Heart left ventricle (tissue), 16 donors: ENCODE measurements at regions not wholly inside any gene's neighbourhood (a gene's known extent, or its start where the extent isn't known, plus 50 kb on each side); places are given as distances from the start of the nearest gene placed in this dataset.
A peak's percentile ranks its signal among the peaks of the same experiment; 100 is the strongest.

Experiments
- ATAC-seq, 4 donors: fragments of 200-7000 bp; cut with Tn5 transposase; one replicate each; pipeline ENCODE4 v1.9.1; 2020 to 2022; ENCODE audit warnings: moderate library complexity in 4 of 4, mild to moderate bottlenecking in 3 of 4, moderate number of reproducible peaks in 1 of 4
- DNase-seq, 5 donors: peaks; one replicate each; pipeline ENCODE4 v3.0.0-alpha.2; 2020
- H3K27ac ChIP-seq, 12 donors: fragments of 200-600 bp; sonication (generic) in 4 of 12; one replicate each; pipeline versions ENCODE4 v1.5.0 to v1.8.0; 2016 to 2022; ENCODE audit warnings: mild to moderate bottlenecking in 2 of 12
- H3K27me3 ChIP-seq, 9 donors: fragments of 200-600 bp; sonication (generic) in 2 of 9; one replicate each; pipeline versions ENCODE4 v1.5.1 to v1.8.0; 2016 to 2022; ENCODE audit warnings: mild to moderate bottlenecking in 3 of 9
- H3K36me3 ChIP-seq, 9 donors: fragments of 200-600 bp; sonication (generic) in 2 of 9; one replicate each; pipeline versions ENCODE4 v1.5.0 to v1.8.0; 2018 to 2022; ENCODE audit warnings: mild to moderate bottlenecking in 2 of 9
- H3K4me1 ChIP-seq, 12 donors: fragments of 200-600 bp; sonication (generic) in 4 of 12; one replicate each; pipeline versions ENCODE4 v1.5.0 to v1.8.0; 2016 to 2022; ENCODE audit warnings: mild to moderate bottlenecking in 3 of 12
- H3K4me3 ChIP-seq, 12 donors: fragments of 200-600 bp; sonication (generic) in 4 of 12; one replicate each; pipeline versions ENCODE4 v1.5.0 to v1.8.0; 2017 to 2022; ENCODE audit warnings: mild to moderate bottlenecking in 9 of 12, moderate library complexity in 4 of 12
- H3K9me3 ChIP-seq, 12 donors: fragments of 200-600 bp; sonication (generic) in 4 of 12; one replicate each; pipeline versions ENCODE4 v1.5.0 to v1.8.0; 2016 to 2022; ENCODE audit warnings: mild to moderate bottlenecking in 1 of 12
- POLR2A ChIP-seq, 2 donors: fragments of 450-650 bp; IDR thresholded peaks; one replicate each; pipeline ENCODE4 v1.6.1; 2017; ENCODE audit warnings: antibody characterized with exemption in 2 of 2, mild to moderate bottlenecking in 2 of 2, moderate library complexity in 2 of 2
- WGBS, 4 donors: extraction: QIAGEN DNeasy Blood & Tissue Kit in 2 of 4; methylation state at CpG; one replicate each; pipeline versions ENCODE4 v1.1.5 to v1.1.7; 2013 to 2018; 5-methylcytosine and 5-hydroxymethylcytosine counted together
- intact Hi-C, 10 donors: fragments of 100-400 bp; cut with DNase I; formaldehyde crosslinking; loops; one replicate each; pipeline versions ENCODE4 v1.11.1 to v1.14.2; 2022
- TF ChIP-seq, protein P1 (sequence below), 12 donors: fragments of 200-600 bp; sonication (generic) in 4 of 12; IDR thresholded peaks; one replicate each; pipeline versions ENCODE4 v1.5.0 to v1.8.0; 2018 to 2022; ENCODE audit warnings: antibody characterized with exemption in 12 of 12, mild to moderate bottlenecking in 5 of 12
- donor health status: ischemic (EF 13 %, LVEDD 7.1; RV severe dilation, severe dysfunction).
- donor health status: healthy with polysubstance abuse.
- donor health status: DM: no; HTN: yes; CAD: no.
- donor health status: DM: no; HTN: no; CAD: no.
- donor health status: ischemic (EF 25% LVEDD 6.9; RV normal size, moderate dysfunction).
- donor health status: ischemic (EF 25% LVEDD 5.7; RV mildly dilated, moderate dysfunction).
- donor health status: healthy.
- donor health status: DM: yes; HTN: yes; CAD: no.
- donor health status: ischemic (EF 35%, LVEDD 5.7; RV mildly dilated, moderate dysfunction).
- donor health status: nonischemic (EF 11% LVEDD 7.7; RV severe dilation, severe dysfunction).
- donor health status: DM: yes; HTN: yes; CAD: no.
- donor health status: PGD.
- donor health status: ischemic (EF 29% LVEDD 5.4; RV normal size, mild dysfunction).
- donor health status: nonischemic (EF 23%, LVEDD 6.1; RV moderate dilation, normal function).

DNA sequence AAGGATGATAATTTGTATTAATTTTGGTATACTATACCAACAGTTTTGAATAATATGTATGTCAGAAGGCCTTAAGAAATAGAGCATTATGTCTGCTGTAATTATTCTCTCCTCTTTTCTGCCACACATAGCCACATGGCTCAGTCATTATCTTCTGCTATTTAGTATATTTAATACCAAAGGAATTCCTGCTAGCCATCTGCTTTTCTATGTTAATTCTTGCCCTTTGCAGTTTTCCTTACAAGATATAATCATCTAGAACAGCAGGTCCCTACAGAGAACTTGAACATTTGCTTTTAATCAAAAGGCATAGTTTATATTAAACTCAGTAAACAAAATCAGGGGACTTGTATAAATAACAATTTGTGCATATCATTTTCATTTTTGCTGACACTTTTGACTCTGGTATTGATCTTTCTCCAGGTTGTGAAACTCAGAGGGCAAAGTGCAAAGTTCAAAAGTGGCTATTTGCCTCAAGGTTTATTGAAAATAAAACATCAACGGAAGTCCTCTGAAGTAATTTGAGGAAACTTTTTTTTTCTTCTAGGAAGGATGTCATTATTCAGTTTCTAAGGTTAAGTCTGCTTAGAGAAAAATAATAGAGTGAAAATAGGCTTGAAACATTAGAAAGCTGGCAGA lies 702.0 kb downstream of the KCNJ2 start:
- DNase-seq (no peak), ATAC-seq (no peak)
- Histone ChIP-seq H3K36me3 (no peaks in the 10 kb centered on the region), H3K27me3 (no peaks in the 10 kb centered on the region), H3K27ac (no peak overlapping the region), H3K9me3 (no peaks in the 10 kb centered on the region), H3K4me1 (peaks cover 0 to 3% (median 0%) of the 10 kb centered on the region in 12 donors), H3K4me3 (no peak overlapping the region)
- intact Hi-C loops, result no loop called here
- TF ChIP-seq, protein P1, sequence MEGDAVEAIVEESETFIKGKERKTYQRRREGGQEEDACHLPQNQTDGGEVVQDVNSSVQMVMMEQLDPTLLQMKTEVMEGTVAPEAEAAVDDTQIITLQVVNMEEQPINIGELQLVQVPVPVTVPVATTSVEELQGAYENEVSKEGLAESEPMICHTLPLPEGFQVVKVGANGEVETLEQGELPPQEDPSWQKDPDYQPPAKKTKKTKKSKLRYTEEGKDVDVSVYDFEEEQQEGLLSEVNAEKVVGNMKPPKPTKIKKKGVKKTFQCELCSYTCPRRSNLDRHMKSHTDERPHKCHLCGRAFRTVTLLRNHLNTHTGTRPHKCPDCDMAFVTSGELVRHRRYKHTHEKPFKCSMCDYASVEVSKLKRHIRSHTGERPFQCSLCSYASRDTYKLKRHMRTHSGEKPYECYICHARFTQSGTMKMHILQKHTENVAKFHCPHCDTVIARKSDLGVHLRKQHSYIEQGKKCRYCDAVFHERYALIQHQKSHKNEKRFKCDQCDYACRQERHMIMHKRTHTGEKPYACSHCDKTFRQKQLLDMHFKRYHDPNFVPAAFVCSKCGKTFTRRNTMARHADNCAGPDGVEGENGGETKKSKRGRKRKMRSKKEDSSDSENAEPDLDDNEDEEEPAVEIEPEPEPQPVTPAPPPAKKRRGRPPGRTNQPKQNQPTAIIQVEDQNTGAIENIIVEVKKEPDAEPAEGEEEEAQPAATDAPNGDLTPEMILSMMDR (IDR thresholded peaks at IDR 0.05), result no peak
- no peak for TF ChIP-seq POLR2A (IDR thresholded peaks at IDR 0.05)
- WGBS, 4 donors, result 34 to 63% (median 35%) methylated on average over 1 of the region's 1 CpG

DNA sequence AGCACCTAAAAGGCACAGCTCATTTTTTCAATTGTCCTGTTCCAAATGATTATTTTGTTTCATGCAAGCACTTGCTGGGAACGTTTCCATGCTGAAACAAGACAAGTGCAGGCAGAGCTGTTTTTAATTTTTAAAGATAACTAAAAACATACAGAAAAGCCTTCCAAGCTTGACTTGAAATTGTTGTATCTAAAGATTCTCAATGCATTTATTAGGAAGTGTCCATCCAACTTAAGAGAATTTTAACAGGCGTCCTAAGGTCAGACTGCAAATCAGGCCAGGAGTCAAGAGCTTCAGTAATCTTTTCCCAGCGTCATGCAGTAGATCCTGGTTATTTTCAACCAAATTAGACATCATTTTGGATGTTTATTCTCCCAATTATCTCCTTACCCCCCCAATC lies 702.8 kb downstream of the KCNJ2 start:
- intact Hi-C loops, result no loop called here
- WGBS, 4 donors, result 30 to 41% (median 33%) methylated on average over 3 of the region's 3 CpGs
- Histone ChIP-seq H3K9me3 (no peaks in the 10 kb centered on the region), H3K27me3 (no peaks in the 10 kb centered on the region), H3K27ac (no peak overlapping the region), H3K36me3 (no peaks in the 10 kb centered on the region), H3K4me1 (peaks cover 0 to 3% (median 0%) of the 10 kb centered on the region in 12 donors), H3K4me3 (no peak overlapping the region)
- DNase-seq (no peak), ATAC-seq (no peak)
- TF ChIP-seq POLR2A (IDR thresholded peaks at IDR 0.05), result no peak
- TF ChIP-seq, protein P1 (IDR thresholded peaks at IDR 0.05), result no peak

DNA sequence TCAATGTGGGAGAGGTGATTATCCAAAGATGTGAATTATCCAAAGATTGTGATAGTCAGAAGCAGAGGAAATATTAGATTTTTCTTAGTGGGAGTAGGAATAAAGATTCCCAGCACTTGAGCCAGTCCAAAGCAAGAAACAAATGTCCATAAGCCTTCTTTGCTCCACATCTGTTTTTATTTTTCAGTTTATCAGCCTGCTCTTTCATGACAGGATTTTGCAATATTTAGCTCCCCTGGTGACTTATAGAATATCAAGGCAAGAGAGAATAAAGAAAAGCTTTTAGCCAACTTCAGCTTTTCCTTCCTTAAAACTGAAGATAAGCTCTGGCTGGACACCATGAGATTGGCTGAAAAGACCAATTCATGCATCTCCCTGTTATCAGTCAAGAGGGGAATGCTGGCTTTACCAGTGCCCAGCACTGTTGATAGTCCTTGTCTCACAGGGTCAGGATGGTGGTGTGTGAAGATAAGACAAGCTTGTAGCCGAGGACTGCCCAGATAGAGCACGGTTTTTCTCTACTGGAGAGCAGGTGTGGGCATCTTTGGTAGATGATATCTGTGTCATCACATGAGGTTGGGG lies 706.5 kb downstream of the KCNJ2 start:
- intact Hi-C loops, result no loop called here

DNA sequence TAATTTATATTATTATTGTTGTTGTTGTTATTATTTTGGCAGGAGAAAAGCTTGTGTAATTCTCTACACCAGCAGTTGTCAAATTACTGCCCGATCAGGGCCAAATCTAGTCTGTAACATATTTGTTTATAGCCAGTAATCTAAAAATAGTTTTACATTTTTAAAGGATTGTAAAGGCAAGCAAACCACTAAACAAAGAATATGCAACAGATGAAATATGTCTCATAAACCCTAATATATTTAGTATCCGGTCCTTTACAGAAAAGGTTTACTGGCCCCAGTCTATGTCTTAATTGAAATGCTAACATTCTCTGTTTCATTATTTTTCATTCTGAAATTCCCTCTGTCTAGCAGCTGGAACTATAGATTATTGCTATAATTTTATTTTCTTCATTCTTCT lies 709.5 kb downstream of the KCNJ2 start:
- no peaks in the 10 kb centered on the region for H3K36me3 ChIP-seq
- no peaks in the 10 kb centered on the region for H3K27me3 ChIP-seq
- DNase-seq (no peak), ATAC-seq (no peak)
- 73 to 82% (median 79%) methylated on average over 2 of the region's 2 CpGs for WGBS, 4 donors
- H3K4me1 ChIP-seq, result no peaks in the 10 kb centered on the region
- intact Hi-C loops, result no loop called here
- no peaks in the 10 kb centered on the region for H3K9me3 ChIP-seq
- no peak overlapping the region for H3K4me3 ChIP-seq
- H3K27ac ChIP-seq, result no peak overlapping the region
- TF ChIP-seq, protein P1 (IDR thresholded peaks at IDR 0.05), result no peak
- no peak for TF ChIP-seq POLR2A (IDR thresholded peaks at IDR 0.05)

More for the DNA sequence above, 706.5 kb downstream of the KCNJ2 start:
- TF ChIP-seq, protein P1 (IDR thresholded peaks at IDR 0.05), result no peak
- TF ChIP-seq POLR2A (IDR thresholded peaks at IDR 0.05), result no peak
- ATAC-seq (peak in 1 of 4 donors; percentile 12), DNase-seq (no peak)
- no peaks in the 10 kb centered on the region for H3K36me3 ChIP-seq
- no peaks in the 10 kb centered on the region for H3K27me3 ChIP-seq
- 4 to 24% (median 15%) methylated on average over 2 of the region's 2 CpGs for WGBS, 4 donors
- no peaks in the 10 kb centered on the region for H3K9me3 ChIP-seq
- H3K4me3 ChIP-seq, result no peak overlapping the region
- H3K4me1 ChIP-seq, result peaks cover 0 to 3% (median 0%) of the 10 kb centered on the region in 12 donors
- H3K27ac ChIP-seq, result no peak overlapping the region
